Endothelial cell of umbilical vein (primary cell): ENCODE measurements at regions not wholly inside any gene's neighbourhood (a gene's known extent, or its start where the extent isn't known, plus 50 kb on each side); places are given as distances from the start of the nearest gene placed in this dataset.

Experiments
- CTCF ChIP-seq, 2 donors: IDR thresholded peaks; 1 replicate in 1 of 2; 2 replicates in 1 of 2; pipeline ENCODE4 v1.5.1; 2011; ENCODE audit warnings: low read length in 2 of 2, mild to moderate bottlenecking in 2 of 2, moderate library complexity in 2 of 2, control low read depth in 1 of 2, inconsistent platforms in 1 of 2, low read depth in 1 of 2; ENCODE audit not compliant: insufficient read depth in 1 of 2; ENCODE audit errors: extremely low read depth in 1 of 2
- EZH2 ChIP-seq: IDR thresholded peaks from 2 replicates; pipeline ENCODE4 v1.6.1; 2012; ENCODE audit warnings: borderline replicate concordance, low read depth, mild to moderate bottlenecking, moderate library complexity, low read length, inconsistent platforms; ENCODE audit not compliant: severe bottlenecking
- JUN ChIP-seq: IDR thresholded peaks from 2 replicates; pipeline ENCODE4 v1.6.1; 2011; ENCODE audit warnings: borderline replicate concordance, low read depth; ENCODE audit not compliant: insufficient read length, insufficient read depth
- MAX ChIP-seq: IDR thresholded peaks from 2 replicates; pipeline ENCODE4 v1.6.1; 2011; ENCODE audit not compliant: insufficient read depth, insufficient read length
- MYC ChIP-seq: IDR thresholded peaks from one replicate; pipeline ENCODE4 v1.6.1; 2011; ENCODE audit warnings: mild to moderate bottlenecking, low read depth, low read length
- POLR2A ChIP-seq: IDR thresholded peaks from 2 replicates; pipeline ENCODE4 v1.6.1; 2012; ENCODE audit warnings: low read depth, mild to moderate bottlenecking, control low read depth, low read length

DNA sequence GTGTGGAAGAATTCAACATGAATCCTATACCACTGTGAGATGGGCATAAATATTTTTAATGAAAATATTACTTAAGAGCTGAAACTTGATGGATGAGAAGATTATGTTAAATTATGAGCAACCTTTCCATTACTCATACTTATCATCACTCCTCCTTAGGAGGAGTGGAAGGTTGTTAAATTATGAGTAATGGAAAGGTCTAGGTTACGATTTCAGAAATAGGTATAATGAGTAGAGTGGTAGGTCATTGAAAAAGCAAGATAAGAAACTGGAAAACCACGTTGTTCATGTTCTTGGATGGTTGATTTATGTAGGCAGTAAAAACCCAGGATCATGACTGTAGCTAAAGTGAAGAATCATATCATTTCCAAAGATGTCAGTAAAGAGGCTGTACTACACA is 973.2 kb upstream of the RAG2 start:
- TF ChIP-seq CTCF (IDR thresholded peaks at IDR 0.05; ENCODE audit: extremely low read depth in 1 of 2, insufficient read depth in 1 of 2, low read depth in 1 of 2, low read length in 2 of 2) (no peak), MYC (no peak), POLR2A (no peak), MAX (no peak), EZH2 (no peak), JUN (no peak)
